Loucy (cell line): ENCODE measurements at regions not wholly inside any gene's neighbourhood (a gene's known extent, or its start where the extent isn't known, plus 50 kb on each side); places are given as distances from the start of the nearest gene placed in this dataset.

Source experiments
- H2AFZ ChIP-seq: fragments of 200-600 bp; sonication (generic); 2 replicates; pipeline ENCODE4 v1.6.0; 2016; ENCODE audit warnings: antibody characterized with exemption, mild to moderate bottlenecking, low read length, moderate library complexity
- H3F3A ChIP-seq: fragments of 200-600 bp; 2 replicates; pipeline ENCODE4 v1.6.0; 2016; ENCODE audit warnings: antibody characterized with exemption, low read depth, mild to moderate bottlenecking
- H3K27me3 ChIP-seq: fragments of 200-600 bp; sonication (generic); 2 replicates; pipeline ENCODE4 v1.6.1; 2014; ENCODE audit warnings: low read length, mild to moderate bottlenecking; ENCODE audit not compliant: insufficient read depth, poor library complexity, severe bottlenecking
- H3K36me3 ChIP-seq: fragments of 200-600 bp; sonication (generic); 2 replicates; pipeline ENCODE4 v1.6.1; 2016; ENCODE audit warnings: low read length; ENCODE audit not compliant: insufficient read depth
- H3K4me1 ChIP-seq: fragments of 200-600 bp; sonication (generic); 2 replicates; pipeline ENCODE4 v1.5.1; 2014; ENCODE audit warnings: low read length, mild to moderate bottlenecking; ENCODE audit not compliant: insufficient read depth, poor library complexity, severe bottlenecking
- H3K4me2 ChIP-seq: fragments of 200-600 bp; sonication (generic); 2 replicates; pipeline ENCODE4 v1.6.0; 2014; ENCODE audit warnings: antibody characterized with exemption, low read length, low read depth, mild to moderate bottlenecking; ENCODE audit not compliant: poor library complexity, severe bottlenecking
- H3K4me3 ChIP-seq: fragments of 200-600 bp; sonication (generic); 2 replicates; pipeline ENCODE4 v1.5.1; 2014; ENCODE audit warnings: low read length, mild to moderate bottlenecking, mixed read lengths; ENCODE audit not compliant: poor library complexity, severe bottlenecking
- H3K79me2 ChIP-seq: fragments of 200-600 bp; sonication (generic); 2 replicates; pipeline ENCODE4 v1.6.1; 2014; ENCODE audit warnings: low read length; ENCODE audit not compliant: insufficient read depth
- H3K9ac ChIP-seq: fragments of 200-600 bp; sonication (generic); 2 replicates; pipeline ENCODE4 v1.6.0; 2014; ENCODE audit warnings: mild to moderate bottlenecking, low read depth, low read length, moderate library complexity; ENCODE audit not compliant: poor library complexity, severe bottlenecking
- H3K9me2 ChIP-seq: fragments of 200-600 bp; sonication (generic); replicated peaks from 2 replicates; pipeline ENCODE4 v1.6.1; 2016; ENCODE audit warnings: low read depth, low read length, mixed read lengths
- H3K9me3 ChIP-seq: fragments of 200-600 bp; sonication (generic); 2 replicates; pipeline ENCODE4 v1.6.1; 2014; ENCODE audit warnings: mild to moderate bottlenecking, antibody characterized with exemption, low read length, low read depth; ENCODE audit not compliant: insufficient read depth
- H4K20me1 ChIP-seq: fragments of 200-600 bp; sonication (generic); 2 replicates; pipeline ENCODE4 v1.6.0; 2014; ENCODE audit warnings: antibody characterized with exemption, low read length, mild to moderate bottlenecking; ENCODE audit not compliant: insufficient read depth, poor library complexity, severe bottlenecking
- CTCF ChIP-seq: fragments of 200-600 bp; sonication (generic); conservative IDR thresholded peaks from 2 replicates; pipeline ENCODE4 v1.5.1; 2014; ENCODE audit warnings: mild to moderate bottlenecking, antibody characterized with exemption, low read length
- EZH2phosphoT487 ChIP-seq: fragments of 200-600 bp; IDR thresholded peaks from 2 replicates; pipeline ENCODE4 v1.6.1; 2018; ENCODE audit warnings: antibody characterized with exemption, mild to moderate bottlenecking, moderate library complexity, borderline replicate concordance

GRCh38 chr1:72606216-72606810 is 324.0 kb upstream of the NEGR1 start:
- no peak for TF ChIP-seq CTCF
- TF ChIP-seq EZH2phosphoT487 = no peak
- Histone ChIP-seq H3F3A (no peaks in the 10 kb centered on the region), H3K27me3 (no peaks in the 10 kb centered on the region), H3K9me3 (no peaks in the 10 kb centered on the region), H3K9me2 (no peaks in the 10 kb centered on the region), H3K79me2 (no peaks in the 10 kb centered on the region), H4K20me1 (no peaks in the 10 kb centered on the region), H3K9ac (no peak overlapping the region), H3K4me2 (no peak overlapping the region), H2AFZ (no peak overlapping the region), H3K36me3 (no peaks in the 10 kb centered on the region), H3K4me3 (no peak overlapping the region), H3K4me1 (no peaks in the 10 kb centered on the region)

GRCh38 chr1:72601035-72601674 is 318.8 kb upstream of the NEGR1 start:
- no peaks in the 10 kb centered on the region for H3K36me3 ChIP-seq
- H4K20me1 ChIP-seq = no peaks in the 10 kb centered on the region
- no peak overlapping the region for H3K4me2 ChIP-seq
- no peaks in the 10 kb centered on the region for H3K27me3 ChIP-seq
- no peaks in the 10 kb centered on the region for H3K79me2 ChIP-seq
- H3K4me3 ChIP-seq = no peak overlapping the region
- TF ChIP-seq EZH2phosphoT487 = no peak
- TF ChIP-seq CTCF = no peak
- H3K4me1 ChIP-seq = no peaks in the 10 kb centered on the region
- H2AFZ ChIP-seq = no peak overlapping the region
- no peaks in the 10 kb centered on the region for H3F3A ChIP-seq
- H3K9me2 ChIP-seq = no peaks in the 10 kb centered on the region
- no peaks in the 10 kb centered on the region for H3K9me3 ChIP-seq
- H3K9ac ChIP-seq = no peak overlapping the region

GRCh38 chr1:72586023-72586685 is 303.8 kb upstream of the NEGR1 start:
- H3K79me2 ChIP-seq = no peaks in the 10 kb centered on the region
- no peaks in the 10 kb centered on the region for H3F3A ChIP-seq
- no peak for TF ChIP-seq EZH2phosphoT487
- no peak for TF ChIP-seq CTCF
- H3K4me3 ChIP-seq = no peak overlapping the region
- no peaks in the 10 kb centered on the region for H3K9me3 ChIP-seq
- no peaks in the 10 kb centered on the region for H3K4me1 ChIP-seq
- no peaks in the 10 kb centered on the region for H3K9me2 ChIP-seq
- H3K9ac ChIP-seq = no peak overlapping the region
- no peak overlapping the region for H2AFZ ChIP-seq
- no peak overlapping the region for H3K4me2 ChIP-seq
- no peaks in the 10 kb centered on the region for H3K36me3 ChIP-seq
- H4K20me1 ChIP-seq = no peaks in the 10 kb centered on the region
- no peaks in the 10 kb centered on the region for H3K27me3 ChIP-seq
